ENCODE measurements at regions not wholly inside any gene's neighbourhood (a gene's known extent, or its start where the extent isn't known, plus 50 kb on each side); places are given as distances from the start of the nearest gene placed in this dataset.

- DNase-seq (ENCODE audit: low spot score): peak; percentile 17
Measured at GRCh38 chr7:115707258-115708012, 323.1 kb downstream of the TFEC start.

DNA sequence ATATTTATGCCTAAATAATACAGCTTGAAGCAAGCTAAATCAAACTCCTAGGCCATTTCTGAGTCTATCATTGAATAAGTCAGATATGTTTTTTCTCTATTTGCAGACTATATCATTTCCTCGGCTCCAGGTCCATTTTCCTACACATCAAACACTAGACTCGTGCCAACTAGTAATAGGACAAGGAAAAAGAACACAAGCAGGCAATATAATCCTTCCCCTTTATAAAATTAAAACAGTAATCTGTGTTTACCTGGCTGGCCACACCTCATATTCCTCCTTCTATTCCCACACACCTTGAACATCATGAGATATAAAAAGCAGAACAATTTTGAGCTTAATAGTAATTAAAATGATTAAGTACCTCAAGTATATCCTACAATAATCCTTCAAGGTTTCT is 325.7 kb downstream of the TFEC start:
- DNase-seq (ENCODE audit: low spot score): no peak

- DNase-seq (ENCODE audit: low spot score): no peak
Measured at GRCh38 chr7:115701141-115701540, 329.4 kb downstream of the TFEC start.

DNA sequence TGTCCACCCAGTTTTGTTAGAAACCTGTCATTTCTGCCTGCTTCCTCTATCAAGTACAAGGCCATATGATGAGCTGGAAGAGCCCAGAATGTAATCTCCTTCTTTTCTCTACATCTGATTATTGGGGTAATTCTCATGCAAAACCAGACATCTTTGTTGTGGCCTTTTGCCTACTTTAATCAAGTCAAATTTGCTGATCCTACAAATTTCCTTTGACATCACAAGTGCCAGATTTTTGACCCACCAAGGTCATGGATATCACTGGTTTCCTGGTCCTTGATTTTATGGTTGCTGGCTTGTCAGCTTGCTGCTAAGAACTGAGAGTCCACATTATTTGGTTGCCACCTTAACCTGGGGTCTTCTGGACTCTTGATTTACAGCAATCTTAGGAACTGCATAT is 336.1 kb downstream of the TFEC start:
- no peak for DNase-seq (ENCODE audit: low spot score)

- DNase-seq (ENCODE audit: low spot score): no peak
Measured at GRCh38 chr7:115693779-115694178, 336.8 kb downstream of the TFEC start.

GRCh38 chr7:115689941-115690340 is 340.6 kb downstream of the TFEC start:
- no peak for DNase-seq (ENCODE audit: low spot score)

- DNase-seq (ENCODE audit: low spot score): no peak
Measured at GRCh38 chr7:115683093-115683492, 347.5 kb downstream of the TFEC start.

GRCh38 chr7:115682507-115682906 is 348.1 kb downstream of the TFEC start:
- no peak for DNase-seq (ENCODE audit: low spot score)

DNA sequence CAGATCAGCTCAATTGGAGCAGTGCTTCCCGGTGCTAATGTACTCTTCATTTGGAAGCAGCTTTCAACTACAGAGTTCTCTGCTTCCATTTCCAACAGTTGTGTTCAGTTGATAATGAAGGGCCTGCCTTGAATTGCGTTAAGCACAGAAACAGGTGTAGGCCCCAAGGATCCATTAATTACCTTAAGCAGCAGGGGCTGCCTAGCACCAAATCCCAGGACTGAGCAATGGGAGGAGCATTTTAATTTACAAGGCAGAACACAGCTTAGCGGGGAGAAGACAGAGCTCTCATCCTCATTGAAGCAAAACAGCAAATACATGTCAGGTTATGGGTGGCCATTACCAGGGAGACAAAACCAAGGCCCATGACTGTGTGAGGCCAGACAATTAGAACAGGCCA is 349.6 kb downstream of the TFEC start:
- DNase-seq (ENCODE audit: low spot score): no peak

GRCh38 chr7:115679976-115680375 is 350.6 kb downstream of the TFEC start:
- peak; percentile 41 for DNase-seq (ENCODE audit: low spot score)

- no peak for DNase-seq (ENCODE audit: low spot score)
Measured at GRCh38 chr7:115679423-115679822, 351.1 kb downstream of the TFEC start.

GRCh38 chr7:115678086-115678982 is 352.2 kb downstream of the TFEC start:
- no peak for DNase-seq (ENCODE audit: low spot score)

DNA sequence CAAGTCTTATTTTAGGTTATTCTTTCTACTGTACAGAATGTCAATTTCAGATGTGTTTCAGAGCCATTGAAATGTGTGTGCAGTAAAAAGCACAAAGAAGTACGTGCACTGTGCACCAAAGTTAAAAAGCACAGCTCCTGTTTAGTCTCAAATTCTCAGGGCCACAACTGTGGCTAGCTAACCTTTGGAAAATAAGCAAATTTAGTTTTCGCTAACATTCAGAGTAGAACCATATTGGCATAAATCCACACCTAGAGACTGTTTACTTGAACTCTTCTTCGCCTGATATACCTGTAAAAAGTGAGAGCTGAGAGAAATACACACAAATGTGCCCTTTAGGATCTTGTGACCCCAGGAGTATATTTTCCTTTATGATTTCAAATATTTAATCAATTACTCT is 353.9 kb downstream of the TFEC start:
- DNase-seq (ENCODE audit: low spot score): no peak

GRCh38 chr7:115676080-115676479 is 354.5 kb downstream of the TFEC start:
- no peak for DNase-seq (ENCODE audit: low spot score)

DNA sequence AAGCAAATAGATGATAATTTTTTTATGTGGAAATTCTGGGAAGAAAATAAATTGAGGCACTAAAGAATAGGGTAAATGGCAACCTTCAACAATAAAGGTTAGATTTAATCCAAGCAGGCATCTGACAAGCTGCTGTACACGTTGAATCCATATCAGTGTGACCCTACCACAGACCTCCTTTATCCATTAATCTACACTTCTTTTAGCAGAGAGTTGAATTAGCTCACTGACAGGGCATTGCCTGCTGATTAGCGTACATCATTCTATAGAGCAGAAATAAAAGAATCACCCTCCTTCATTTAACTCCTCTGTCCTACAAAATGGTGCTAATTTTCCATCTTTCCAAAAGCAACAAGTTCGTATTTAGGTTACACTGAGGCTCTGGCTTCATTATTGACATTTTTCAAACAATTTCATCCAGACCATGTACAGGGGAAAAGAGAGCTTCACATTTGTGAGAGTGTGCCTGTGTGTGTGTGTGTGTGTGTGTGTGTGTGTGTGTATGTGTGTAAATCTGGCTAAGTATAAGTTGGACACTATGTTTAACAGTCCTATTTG is 356.0 kb downstream of the TFEC start:
- no peak for DNase-seq (ENCODE audit: low spot score)

- DNase-seq (ENCODE audit: low spot score): no peak
Measured at GRCh38 chr7:115672024-115672423, 358.5 kb downstream of the TFEC start.

DNA sequence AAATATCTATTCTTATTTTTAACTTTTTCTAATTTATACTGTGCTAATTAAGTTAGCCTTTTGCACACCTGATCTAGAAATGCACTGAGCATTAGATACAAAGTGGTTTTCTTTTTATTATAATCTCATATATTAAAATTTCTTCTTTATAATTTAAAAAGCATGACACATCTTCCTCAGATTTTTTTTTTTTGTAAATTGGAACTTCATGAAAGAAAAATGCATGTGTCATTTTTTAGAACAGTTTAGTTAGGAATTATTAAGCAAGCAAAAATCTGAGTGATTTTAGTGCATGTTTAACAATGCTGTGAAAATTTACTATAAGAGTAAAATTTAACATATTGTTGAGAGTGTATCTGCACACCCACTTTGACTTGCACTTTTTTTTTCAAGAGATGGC is 367.9 kb downstream of the TFEC start:
- no peak for DNase-seq (ENCODE audit: low spot score)

GRCh38 chr7:115662120-115662519 is 368.4 kb downstream of the TFEC start:
- no peak for DNase-seq (ENCODE audit: low spot score)

GRCh38 chr7:115658223-115658622 is 372.3 kb downstream of the TFEC start:
- no peak for DNase-seq (ENCODE audit: low spot score)

- DNase-seq (ENCODE audit: low spot score): no peak
Measured at GRCh38 chr7:115654384-115655214, 376.0 kb downstream of the TFEC start.

- DNase-seq (ENCODE audit: low spot score): no peak
Measured at GRCh38 chr7:115649429-115649828, 381.1 kb downstream of the TFEC start.

GRCh38 chr7:115647712-115648111 is 382.9 kb downstream of the TFEC start:
- no peak for DNase-seq (ENCODE audit: low spot score)

All from iPS-NIHi11 (cell line).